Small intestine (tissue), 7 donors: ENCODE measurements at regions not wholly inside any gene's neighbourhood (a gene's known extent, or its start where the extent isn't known, plus 50 kb on each side); places are given as distances from the start of the nearest gene placed in this dataset.

Experiments
- DNase-seq, 2 donors: peaks; one replicate each; pipeline versions ENCODE4 v3.0.0 to v3.0.0-alpha.2; 2013
- FAIRE-seq: peaks from 2 replicates; lab custom pipeline; 2012; peaks lifted over from hg19 to GRCh38; lab: Jason Lieb, UNC
- H3K27ac ChIP-seq, 3 donors: one replicate each; pipeline ENCODE4 v1.5.1; 2013; ENCODE audit warnings: low read length in 2 of 3, mild to moderate bottlenecking in 2 of 3, control low read depth in 1 of 3, inconsistent platforms in 1 of 3, low read depth in 1 of 3, moderate library complexity in 1 of 3
- H3K27me3 ChIP-seq, 3 donors: one replicate each; pipeline ENCODE4 v1.6.1; 2013; ENCODE audit warnings: low read length in 3 of 3, inconsistent platforms in 1 of 3; ENCODE audit not compliant: control insufficient read depth in 3 of 3, insufficient read depth in 3 of 3
- H3K36me3 ChIP-seq, 3 donors: one replicate each; pipeline ENCODE4 v1.6.1; 2013; ENCODE audit warnings: low read length in 3 of 3, inconsistent platforms in 1 of 3, low read depth in 1 of 3, mild to moderate bottlenecking in 1 of 3, moderate library complexity in 1 of 3; ENCODE audit not compliant: control insufficient read depth in 3 of 3, insufficient read depth in 2 of 3
- H3K4me1 ChIP-seq, 3 donors: one replicate each; pipeline ENCODE4 v1.6.1; 2013; ENCODE audit warnings: low read length in 2 of 3, inconsistent platforms in 1 of 3, low read depth in 1 of 3, mild to moderate bottlenecking in 1 of 3, moderate library complexity in 1 of 3; ENCODE audit not compliant: control insufficient read depth in 3 of 3, insufficient read depth in 2 of 3
- H3K4me3 ChIP-seq, 3 donors: one replicate each; pipeline ENCODE4 v1.5.1; 2013; ENCODE audit warnings: low read length in 3 of 3, control low read depth in 1 of 3, inconsistent platforms in 1 of 3, low read depth in 1 of 3, mild to moderate bottlenecking in 1 of 3, moderate library complexity in 1 of 3
- H3K9me3 ChIP-seq, 2 donors: one replicate each; pipeline ENCODE4 v1.6.1; 2013; ENCODE audit warnings: low read depth in 1 of 2, low read length in 1 of 2; ENCODE audit not compliant: control insufficient read depth in 2 of 2, insufficient read depth in 1 of 2
- WGBS, 3 donors: extraction: QIAGEN DNeasy Blood & Tissue Kit; methylation state at CpG; one replicate each; pipeline ENCODE4 v1.1.7; 2013; 5-methylcytosine and 5-hydroxymethylcytosine counted together
- donor health status: healthy with polysubstance abuse.
- donor health status: control.
- donor health status: control.
- donor health status: Bipolar disorder and iron deficiency.
- donor health status: healthy.

- Histone ChIP-seq H3K4me1 (no peaks in the 10 kb centered on the region), H3K4me3 (no peak overlapping the region), H3K36me3 (no peaks in the 10 kb centered on the region), H3K9me3 (no peaks in the 10 kb centered on the region), H3K27me3 (no peaks in the 10 kb centered on the region), H3K27ac (no peak overlapping the region)
- WGBS, 3 donors: 85 to 90% (median 87%) methylated on average over 6 of the region's 6 CpGs
- DNase-seq (no peak), FAIRE-seq (no peak)
Observed at GRCh38 chr12:87853448-87854003, 175.7 kb downstream of the C12orf50 start.

GRCh38 chr12:87849074-87849473 lies 180.1 kb downstream of the C12orf50 start:
- no peaks in the 10 kb centered on the region for H3K27me3 ChIP-seq
- no peak for DNase-seq
- FAIRE-seq: no peak
- 64 to 72% (median 66%) methylated on average over 2 of the region's 2 CpGs for whole genome bisulfite sequencing, 3 donors
- H3K27ac ChIP-seq: no peak overlapping the region
- H3K4me1 ChIP-seq: no peaks in the 10 kb centered on the region
- no peak overlapping the region for H3K4me3 ChIP-seq
- H3K9me3 ChIP-seq: no peaks in the 10 kb centered on the region
- no peaks in the 10 kb centered on the region for H3K36me3 ChIP-seq

GRCh38 chr12:87848248-87848868 lies 180.8 kb downstream of the C12orf50 start:
- H3K27me3 ChIP-seq: no peaks in the 10 kb centered on the region
- no peak overlapping the region for H3K27ac ChIP-seq
- H3K36me3 ChIP-seq: no peaks in the 10 kb centered on the region
- no peaks in the 10 kb centered on the region for H3K9me3 ChIP-seq
- 11 to 13% (median 12%) methylated on average over 2 of the region's 2 CpGs for WGBS, 3 donors
- FAIRE-seq (no peak), DNase-seq (peak; percentile 55 to 63)
- no peak overlapping the region for H3K4me3 ChIP-seq
- H3K4me1 ChIP-seq: no peaks in the 10 kb centered on the region

- FAIRE-seq: no peak
- WGBS, 3 donors: 76 to 82% (median 81%) methylated on average over 4 of the region's 4 CpGs
- no peaks in the 10 kb centered on the region for H3K4me1 ChIP-seq
- no peak for DNase-seq
- no peak overlapping the region for H3K4me3 ChIP-seq
- no peaks in the 10 kb centered on the region for H3K27me3 ChIP-seq
- no peaks in the 10 kb centered on the region for H3K9me3 ChIP-seq
- H3K36me3 ChIP-seq: no peaks in the 10 kb centered on the region
- no peak overlapping the region for H3K27ac ChIP-seq
Observed at GRCh38 chr12:87847147-87847546, 182.1 kb downstream of the C12orf50 start.

GRCh38 chr12:87846045-87846444 lies 183.2 kb downstream of the C12orf50 start:
- H3K4me3 ChIP-seq: no peak overlapping the region
- WGBS, 3 donors: 45 to 76% (median 58%) methylated on average over 2 of the region's 2 CpGs
- H3K27me3 ChIP-seq: no peaks in the 10 kb centered on the region

GRCh38 chr12:87841935-87842334 lies 187.3 kb downstream of the C12orf50 start:
- H3K27me3 ChIP-seq: no peaks in the 10 kb centered on the region
- H3K9me3 ChIP-seq: no peaks in the 10 kb centered on the region
- H3K36me3 ChIP-seq: no peaks in the 10 kb centered on the region
- FAIRE-seq (no peak), DNase-seq (no peak)
- H3K27ac ChIP-seq: no peak overlapping the region
- H3K4me3 ChIP-seq: no peak overlapping the region
- no peaks in the 10 kb centered on the region for H3K4me1 ChIP-seq

More at GRCh38 chr12:87846045-87846444, 183.2 kb downstream of the C12orf50 start:
- no peak overlapping the region for H3K27ac ChIP-seq
- no peaks in the 10 kb centered on the region for H3K9me3 ChIP-seq
- H3K36me3 ChIP-seq: no peaks in the 10 kb centered on the region
- FAIRE-seq: no peak
- no peaks in the 10 kb centered on the region for H3K4me1 ChIP-seq
- DNase-seq: no peak

- no peaks in the 10 kb centered on the region for H3K4me1 ChIP-seq
- H3K27me3 ChIP-seq: no peaks in the 10 kb centered on the region
- no peaks in the 10 kb centered on the region for H3K9me3 ChIP-seq
- no peaks in the 10 kb centered on the region for H3K36me3 ChIP-seq
- H3K4me3 ChIP-seq: no peak overlapping the region
- FAIRE-seq (no peak), DNase-seq (no peak)
- no peak overlapping the region for H3K27ac ChIP-seq
Observed at GRCh38 chr12:87836190-87836589, 193.0 kb downstream of the C12orf50 start.

GRCh38 chr12:87828382-87828973 lies 200.7 kb downstream of the C12orf50 start:
- no peaks in the 10 kb centered on the region for H3K4me1 ChIP-seq
- DNase-seq (no peak), FAIRE-seq (no peak)
- no peaks in the 10 kb centered on the region for H3K36me3 ChIP-seq
- H3K9me3 ChIP-seq: no peaks in the 10 kb centered on the region
- H3K27ac ChIP-seq: no peak overlapping the region
- 81 to 89% (median 83%) methylated on average over 6 of the region's 6 CpGs for WGBS, 3 donors
- H3K27me3 ChIP-seq: no peaks in the 10 kb centered on the region
- H3K4me3 ChIP-seq: no peak overlapping the region
